DMS53 treated with DMSO at 0.1 percent for 48 hours (cell line): ENCODE measurements at regions not wholly inside any gene's neighbourhood (a gene's known extent, or its start where the extent isn't known, plus 50 kb on each side); places are given as distances from the start of the nearest gene placed in this dataset.

Experiments
- DNase-seq: peaks from one replicate; lab custom pipeline; 2025; ENCODE audit not compliant: unreplicated experiment; lab: John Stamatoyannopoulos, UW

DNA sequence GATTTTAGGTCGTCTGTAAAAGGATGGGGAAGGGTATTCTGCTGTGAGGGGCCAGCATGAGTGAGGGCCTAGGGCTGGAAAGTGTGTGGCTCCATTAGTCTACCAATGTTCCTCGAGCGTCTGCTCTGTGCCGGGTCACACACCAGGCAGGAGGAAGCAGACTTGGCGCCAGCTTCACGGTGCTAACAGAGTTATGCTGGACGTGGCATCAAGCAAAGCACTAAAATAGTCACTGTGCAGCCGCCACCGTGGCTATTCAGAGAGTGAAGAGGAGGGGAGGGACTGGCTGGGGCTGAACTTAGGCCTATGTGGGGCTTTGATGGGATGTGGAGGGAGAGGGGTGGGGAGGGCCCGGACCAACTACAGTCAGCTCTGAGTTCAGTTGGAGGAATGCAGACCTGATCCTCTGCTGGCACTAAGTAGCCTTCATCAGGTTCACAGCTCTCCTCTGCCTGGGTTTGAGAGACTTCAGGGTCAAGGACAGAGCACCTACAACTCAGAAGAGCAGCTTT lies 83.9 kb upstream of the MSX1 start:
- no peak for DNase-seq

- no peak for DNase-seq
These were observed 86.9 kb upstream of the MSX1 start for GRCh38 chr4:4772534-4772933.

DNA sequence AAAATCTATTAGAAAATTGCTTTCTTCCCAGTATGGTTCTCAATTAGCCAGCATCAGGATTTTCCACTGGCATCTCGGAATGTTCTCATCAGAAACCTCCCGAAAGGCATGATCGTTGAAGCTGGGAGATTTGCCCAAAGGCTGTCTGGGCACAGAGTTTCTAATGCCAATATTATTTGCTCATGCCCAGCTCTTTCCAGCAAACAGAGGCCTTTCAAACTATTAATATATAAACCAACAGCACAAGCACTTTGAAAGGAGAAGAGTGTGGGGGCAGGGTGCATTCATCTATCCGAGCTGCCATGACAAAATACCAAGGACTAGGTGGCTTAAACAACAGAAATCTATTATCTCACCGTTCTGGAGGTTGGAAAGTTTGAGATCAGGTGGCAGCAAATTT lies 88.3 kb upstream of the MSX1 start:
- DNase-seq, result no peak

DNA sequence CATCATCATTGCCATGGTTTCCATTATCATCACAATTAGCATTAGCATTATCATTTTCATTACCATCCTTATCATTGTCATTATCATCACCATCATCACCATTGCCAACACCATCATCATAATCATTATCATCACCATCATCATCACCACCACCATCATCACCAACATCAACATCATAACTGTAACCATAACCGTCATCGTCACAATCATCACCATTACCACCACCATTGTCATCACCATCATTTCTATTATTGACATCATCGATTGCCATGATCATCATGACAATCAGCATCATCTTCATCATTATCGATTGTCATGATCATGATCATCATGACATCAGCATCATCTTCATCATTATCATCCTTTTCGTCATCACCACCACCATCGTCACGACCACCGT lies 88.9 kb upstream of the MSX1 start:
- DNase-seq, result no peak

GRCh38 chr4:4766564-4766963 lies 92.9 kb upstream of the MSX1 start:
- no peak for DNase-seq

DNA sequence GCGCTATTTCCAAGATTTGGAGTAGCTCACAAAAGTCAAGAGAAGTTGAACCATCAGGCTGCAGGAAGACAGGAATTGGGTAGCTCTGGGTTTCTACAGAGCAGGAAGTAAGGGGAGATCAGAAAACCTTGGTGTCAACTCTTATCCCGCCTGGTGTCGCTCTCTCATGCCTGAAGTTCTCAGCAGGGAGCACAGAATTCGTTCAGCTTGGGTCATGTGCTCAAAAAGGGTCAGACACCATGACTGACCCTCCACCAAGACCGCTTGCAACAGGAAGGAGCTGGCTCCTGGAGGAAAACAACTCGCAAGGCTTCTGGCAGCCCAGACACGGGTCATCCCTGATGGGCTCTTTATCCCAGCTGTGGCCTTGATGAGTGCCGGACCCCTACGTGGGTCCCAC lies 93.7 kb upstream of the MSX1 start:
- no peak for DNase-seq

- no peak for DNase-seq
These were observed 94.9 kb upstream of the MSX1 start for GRCh38 chr4:4764558-4764905.

- DNase-seq, result no peak
These were observed 95.5 kb upstream of the MSX1 start for GRCh38 chr4:4763822-4764557.

DNA sequence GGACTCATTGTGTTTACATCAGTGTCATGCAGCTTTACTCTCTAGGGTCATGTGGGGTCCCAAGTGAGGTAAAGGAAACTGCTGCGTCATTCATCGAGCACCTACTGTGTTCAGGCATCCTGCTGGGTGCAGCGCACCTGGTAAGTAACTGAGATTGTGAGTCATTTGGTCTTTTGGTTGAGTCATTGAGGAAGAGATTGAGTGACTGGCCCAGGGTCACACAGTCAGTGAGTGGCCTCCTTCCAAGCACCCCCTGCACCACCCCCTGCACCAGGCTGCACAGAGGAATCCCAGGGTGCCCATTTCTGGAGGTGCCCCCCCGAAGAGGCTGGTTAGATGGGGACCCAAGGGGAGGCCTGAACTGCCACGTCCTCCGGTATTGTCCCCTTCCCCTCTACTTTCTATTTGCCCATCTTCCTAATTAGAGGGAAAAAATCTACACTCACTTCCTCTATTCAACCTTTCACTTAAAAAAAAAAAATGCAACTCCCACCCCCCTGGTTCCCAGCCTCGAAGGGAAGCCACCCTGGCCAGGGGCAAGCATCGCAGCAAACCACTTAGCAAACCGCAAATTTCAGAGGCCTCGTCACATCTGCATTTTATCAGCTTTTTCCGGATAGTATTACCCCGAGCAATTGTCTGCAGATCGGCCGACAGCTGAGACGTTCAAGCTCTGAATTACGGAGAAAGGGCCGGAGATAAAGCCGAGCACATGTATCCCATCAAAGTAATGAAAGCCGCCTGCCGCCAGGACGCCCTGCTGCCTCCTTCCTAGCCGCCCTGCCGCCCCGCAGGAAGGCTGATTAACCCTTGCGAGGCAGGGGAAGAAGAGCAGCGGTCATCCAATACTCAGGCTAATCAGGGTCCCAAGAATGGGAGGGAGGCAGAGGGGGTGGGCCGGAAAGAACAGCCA lies 96.3 kb upstream of the MSX1 start:
- DNase-seq, result no peak

DNA sequence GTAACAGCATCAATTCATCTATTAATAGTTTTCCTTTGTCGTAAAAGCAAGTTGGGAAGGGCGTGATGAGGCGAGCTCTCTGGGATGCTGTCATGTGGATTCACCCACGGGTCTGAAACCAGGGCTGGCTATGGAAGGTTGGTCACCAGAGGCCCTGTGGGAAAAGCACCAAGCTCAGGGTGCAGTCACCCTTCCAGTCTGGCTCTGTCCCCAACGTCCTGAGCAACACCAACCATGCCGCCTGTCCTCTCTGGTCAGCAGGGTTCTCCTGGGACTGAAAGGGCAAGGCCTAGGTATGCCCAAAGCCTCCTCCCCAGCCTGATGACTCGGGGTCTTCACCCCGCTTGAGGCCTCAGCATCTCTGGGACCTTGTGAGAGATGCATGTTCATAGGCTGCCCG lies 97.2 kb upstream of the MSX1 start:
- no peak for DNase-seq

- DNase-seq, result no peak
These were observed 98.1 kb upstream of the MSX1 start for GRCh38 chr4:4761128-4761982.

DNA sequence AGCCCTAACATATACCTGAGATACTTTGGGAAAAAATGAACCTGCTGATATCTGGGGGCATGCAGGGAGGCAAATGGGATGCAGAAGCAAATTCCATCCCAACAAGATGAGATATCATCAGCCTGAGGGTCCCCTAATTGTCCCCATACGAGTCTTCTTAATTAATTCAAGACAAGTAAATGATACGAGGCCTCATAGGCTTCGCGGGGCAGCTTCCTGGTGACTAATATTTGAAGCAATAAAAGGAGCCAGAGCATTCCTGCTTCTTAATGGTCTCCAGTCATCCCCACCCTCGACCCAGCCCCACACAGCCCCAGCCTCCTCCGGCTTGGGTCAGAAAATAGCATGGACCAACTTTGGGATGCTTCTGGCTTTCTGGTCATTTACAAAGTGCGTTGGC lies 99.6 kb upstream of the MSX1 start:
- no peak for DNase-seq

- DNase-seq, result no peak
These were observed 100.2 kb upstream of the MSX1 start for GRCh38 chr4:4759232-4759631.

- DNase-seq, result no peak
These were observed 100.8 kb upstream of the MSX1 start for GRCh38 chr4:4758681-4759080.

GRCh38 chr4:4755306-4755705 lies 104.2 kb upstream of the MSX1 start:
- no peak for DNase-seq

DNA sequence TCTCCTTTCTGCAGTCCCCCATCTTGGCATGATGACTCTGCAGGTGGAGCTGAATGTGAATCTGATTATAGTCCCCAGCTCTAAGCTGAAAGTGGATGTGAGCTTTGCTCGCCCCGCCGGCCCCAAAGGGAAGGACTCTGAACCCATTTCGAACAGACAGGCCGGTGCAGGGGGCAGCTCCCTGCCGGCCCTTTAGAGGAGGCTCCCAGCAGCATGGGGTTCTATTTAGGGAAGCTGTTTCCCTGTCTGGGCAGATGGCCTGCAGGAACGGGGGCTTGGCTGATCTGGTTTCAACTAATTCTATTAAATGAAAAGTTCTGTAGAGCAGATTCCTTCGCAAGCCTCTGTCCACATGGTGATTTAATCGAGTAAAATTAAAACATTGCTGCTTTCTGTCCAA lies 104.8 kb upstream of the MSX1 start:
- DNase-seq, result no peak

GRCh38 chr4:4753643-4754042 lies 105.8 kb upstream of the MSX1 start:
- no peak for DNase-seq

DNA sequence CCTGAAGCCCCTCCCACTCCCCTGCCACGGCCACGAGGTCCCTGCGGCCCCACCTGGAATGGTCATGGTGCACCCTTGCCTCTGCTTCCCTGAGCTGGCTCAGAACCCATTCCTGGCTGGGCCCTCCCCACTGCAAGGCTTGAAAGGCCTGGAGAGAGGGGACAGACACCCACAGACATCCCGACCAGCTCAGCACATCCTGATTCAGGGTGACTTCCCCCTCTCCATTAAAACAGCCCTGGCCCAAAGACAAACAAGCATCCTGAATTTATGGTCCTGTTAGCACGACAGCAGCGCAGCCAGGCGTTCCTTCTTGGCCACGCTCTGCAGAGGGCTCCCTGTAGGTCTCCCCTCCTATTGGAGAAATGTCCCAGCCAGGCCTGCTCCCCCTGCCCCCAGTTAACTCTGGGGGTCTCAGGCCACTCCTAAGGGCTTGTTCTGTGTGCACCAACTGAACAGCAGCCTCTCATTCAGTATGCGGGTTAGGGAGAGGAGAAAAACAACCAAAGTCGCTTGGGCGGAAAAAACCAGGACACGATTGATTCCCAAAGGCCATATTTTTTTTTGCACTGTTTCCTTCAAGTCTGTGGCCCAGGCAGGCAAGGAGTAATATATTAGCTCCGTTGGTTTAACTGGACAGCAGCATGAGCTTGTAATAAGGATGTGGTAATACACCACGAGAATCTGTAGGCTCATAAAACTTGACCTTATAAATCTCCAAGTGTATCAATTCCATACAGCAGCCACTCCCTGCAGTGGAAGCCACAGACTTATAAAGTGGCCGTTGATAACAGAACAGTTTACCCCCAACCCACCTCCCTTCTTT lies 106.7 kb upstream of the MSX1 start:
- DNase-seq, result no peak

- DNase-seq, result no peak
These were observed 107.4 kb upstream of the MSX1 start for GRCh38 chr4:4752025-4752424.

GRCh38 chr4:4750187-4750586 lies 109.3 kb upstream of the MSX1 start:
- no peak for DNase-seq

GRCh38 chr4:4749137-4749536 lies 110.3 kb upstream of the MSX1 start:
- DNase-seq, result no peak
